Stomach (tissue), 8 donors: ENCODE measurements at regions not wholly inside any gene's neighbourhood (a gene's known extent, or its start where the extent isn't known, plus 50 kb on each side); places are given as distances from the start of the nearest gene placed in this dataset.

Experiments used
- DNase-seq, 2 donors: peaks; one replicate each; pipeline versions ENCODE4 v3.0.0 to v3.0.0-alpha.2; 2013 to 2019
- H3K27ac ChIP-seq, 5 donors: fragments of 200-600 bp in 4 of 5; sonication (generic) in 4 of 5; one replicate each; pipeline ENCODE4 v1.5.1; 2013 to 2019; ENCODE audit warnings: mild to moderate bottlenecking in 1 of 5, moderate library complexity in 1 of 5
- H3K27me3 ChIP-seq, 3 donors: fragments of 200-600 bp; sonication (generic); one replicate each; pipeline ENCODE4 v1.5.1; 2017 to 2019; ENCODE audit warnings: mixed run types in 1 of 3
- H3K36me3 ChIP-seq, 4 donors: fragments of 200-600 bp; sonication (generic); 1 replicate in 3 of 4; 2 replicates in 1 of 4; pipeline ENCODE4 v1.5.1; 2016 to 2019
- H3K4me1 ChIP-seq, 4 donors: fragments of 200-600 bp; sonication (generic); one replicate each; pipeline ENCODE4 v1.5.1; 2016 to 2019
- H3K4me3 ChIP-seq, 4 donors: fragments of 200-600 bp; sonication (generic) in 3 of 4; one replicate each; pipeline ENCODE4 v1.5.1; 2016 to 2019; ENCODE audit warnings: mild to moderate bottlenecking in 1 of 4
- H3K9me3 ChIP-seq, 4 donors: fragments of 200-600 bp; sonication (generic); one replicate each; pipeline ENCODE4 v1.5.1; 2016 to 2019
- CTCF ChIP-seq, 7 experiments: fragments of 450-650 bp in 4 of 7; fragments of 200-600 bp in 3 of 7; sonication (generic) in 3 of 7; IDR thresholded peaks; one replicate each; pipeline ENCODE4 v1.5.1; 2016 to 2019; ENCODE audit warnings: antibody characterized with exemption in 7 of 7, control low read depth in 2 of 7, mild to moderate bottlenecking in 1 of 7
- EP300 ChIP-seq: sonication (generic); formaldehyde crosslinking; IDR thresholded peaks from one replicate; pipeline ENCODE4 v1.6.1; 2017; ENCODE audit warnings: antibody characterized with exemption
- POLR2A ChIP-seq, 4 donors: fragments of 450-650 bp; IDR thresholded peaks; one replicate each; pipeline ENCODE4 v1.6.1; 2016; ENCODE audit warnings: antibody characterized with exemption in 4 of 4, control low read depth in 2 of 4, mild to moderate bottlenecking in 1 of 4, moderate library complexity in 1 of 4
- POLR2AphosphoS5 ChIP-seq, 3 donors: sonication (generic); formaldehyde crosslinking; IDR thresholded peaks; one replicate each; pipeline ENCODE4 v1.6.1; 2016; ENCODE audit warnings: antibody characterized with exemption in 3 of 3
- WGBS, 5 donors: extraction: QIAGEN DNeasy Blood & Tissue Kit in 3 of 5; methylation state at CpG; one replicate each; pipeline versions ENCODE4 v1.1.5 to v1.1.7; 2013 to 2018; 5-methylcytosine and 5-hydroxymethylcytosine counted together
- intact Hi-C: fragments of 100-400 bp; cut with DNase I; formaldehyde crosslinking; loops from one replicate; pipeline ENCODE4 v1.15.1; 2023; ENCODE audit warnings: low total_unique reads
- donor health status: healthy with polysubstance abuse.
- donor health status: Bipolar disorder and iron deficiency.
- donor health status: healthy.

- Histone ChIP-seq H3K27ac (no peak overlapping the region), H3K27me3 (peaks cover 0 to 10% (median 0%) of the 10 kb centered on the region in 3 donors), H3K4me1 (no peaks in the 10 kb centered on the region), H3K36me3 (no peaks in the 10 kb centered on the region), H3K4me3 (no peak overlapping the region), H3K9me3 (no peaks in the 10 kb centered on the region)
- no peak for TF ChIP-seq POLR2AphosphoS5 (IDR thresholded peaks at IDR 0.05)
- DNase-seq = no peak
- WGBS, 5 donors = 62 to 76% (median 68%) methylated on average over 12 of the region's 12 CpGs
- intact Hi-C loops = no loop called here
These were observed 496.9 kb upstream of the CELF2 start for GRCh38 chr10:10520491-10521385.

- no peaks in the 10 kb centered on the region for H3K9me3 ChIP-seq
- H3K4me1 ChIP-seq = no peaks in the 10 kb centered on the region
- no peaks in the 10 kb centered on the region for H3K36me3 ChIP-seq
- peaks cover 0 to 2% (median 0%) of the 10 kb centered on the region in 3 donors for H3K27me3 ChIP-seq
- 70 to 76% (median 73%) methylated on average over 5 of the region's 5 CpGs for WGBS, 5 donors
- no peak for TF ChIP-seq POLR2AphosphoS5 (IDR thresholded peaks at IDR 0.05)
- TF ChIP-seq CTCF (IDR thresholded peaks at IDR 0.05) = no peak
- TF ChIP-seq POLR2A (IDR thresholded peaks at IDR 0.05) = no peak
- no peak for TF ChIP-seq EP300
- H3K4me3 ChIP-seq = no peak overlapping the region
- DNase-seq = no peak
- intact Hi-C loops = no loop called here
- H3K27ac ChIP-seq = no peak overlapping the region
These were observed 490.8 kb upstream of the CELF2 start for GRCh38 chr10:10526846-10527245.

GRCh38 chr10:10527861-10528562, 489.7 kb upstream of the CELF2 start:
- Histone ChIP-seq H3K9me3 (no peaks in the 10 kb centered on the region), H3K36me3 (no peaks in the 10 kb centered on the region), H3K27me3 (no peaks in the 10 kb centered on the region), H3K27ac (no peak overlapping the region), H3K4me3 (no peak overlapping the region), H3K4me1 (no peaks in the 10 kb centered on the region)
- no peak for TF ChIP-seq POLR2AphosphoS5 (IDR thresholded peaks at IDR 0.05)
- no peak for TF ChIP-seq EP300
- TF ChIP-seq CTCF (IDR thresholded peaks at IDR 0.05) = no peak
- TF ChIP-seq POLR2A (IDR thresholded peaks at IDR 0.05) = no peak
- 47 to 65% (median 57%) methylated on average over 2 of the region's 2 CpGs for WGBS, 5 donors
- intact Hi-C loops = no loop called here
- DNase-seq = no peak

- intact Hi-C loops = no loop called here
- TF ChIP-seq POLR2AphosphoS5 (IDR thresholded peaks at IDR 0.05) (no peak), EP300 (no peak), CTCF (IDR thresholded peaks at IDR 0.05) (no peak), POLR2A (IDR thresholded peaks at IDR 0.05) (no peak)
- 82 to 87% (median 84%) methylated on average over 3 of the region's 3 CpGs for WGBS, 5 donors
These were observed 489.1 kb upstream of the CELF2 start for GRCh38 chr10:10528563-10528910.

More at GRCh38 chr10:10528563-10528910, 489.1 kb upstream of the CELF2 start:
- no peak for DNase-seq
- H3K27me3 ChIP-seq = no peaks in the 10 kb centered on the region
- no peaks in the 10 kb centered on the region for H3K4me1 ChIP-seq
- H3K27ac ChIP-seq = no peak overlapping the region
- H3K4me3 ChIP-seq = no peak overlapping the region
- H3K36me3 ChIP-seq = no peaks in the 10 kb centered on the region
- H3K9me3 ChIP-seq = no peaks in the 10 kb centered on the region
